Spleen (tissue), 7 donors: ENCODE measurements at regions not wholly inside any gene's neighbourhood (a gene's known extent, or its start where the extent isn't known, plus 50 kb on each side); places are given as distances from the start of the nearest gene placed in this dataset.

Experiments used
- CTCF ChIP-seq, 11 experiments: fragments of 200-600 bp in 7 of 11; fragments of 450-650 bp in 4 of 11; sonication (generic) in 4 of 11; IDR thresholded peaks in 8 of 11; conservative IDR thresholded peaks in 3 of 11; 1 replicate in 7 of 11; 2 replicates in 4 of 11; pipeline versions ENCODE4 v1.4.0 to v1.8.0; 2016 to 2021; ENCODE audit warnings: antibody characterized with exemption in 11 of 11, inconsistent platforms in 4 of 11, mild to moderate bottlenecking in 1 of 11
- POLR2A ChIP-seq, 3 donors: fragments of 450-650 bp; IDR thresholded peaks; one replicate each; pipeline ENCODE4 v1.5.1; 2017; ENCODE audit warnings: antibody characterized with exemption in 3 of 3, mild to moderate bottlenecking in 1 of 3
- POLR2AphosphoS5 ChIP-seq, 3 donors: sonication (generic); formaldehyde crosslinking; IDR thresholded peaks; one replicate each; pipeline ENCODE4 v1.5.1; 2017; ENCODE audit warnings: antibody characterized with exemption in 3 of 3
- donor health status: DM: no; HTN: no; CAD: no; lungs with moderate emphysema.
- donor health status: DM: no; HTN: no; CAD: no.
- donor health status: DM: no; HTN: no; CAD: no.

GRCh38 chr5:54804521-54804920 is 180.9 kb downstream of the ESM1 start:
- TF ChIP-seq POLR2A (IDR thresholded peaks at IDR 0.05) (no peak), CTCF (IDR thresholded peaks at IDR 0.05 in 8 of 11, conservative IDR thresholded peaks at IDR 0.05 in 3 of 11) (no peak), POLR2AphosphoS5 (IDR thresholded peaks at IDR 0.05) (no peak)
